RWPE1 (cell line): ENCODE measurements at regions not wholly inside any gene's neighbourhood (a gene's known extent, or its start where the extent isn't known, plus 50 kb on each side); places are given as distances from the start of the nearest gene placed in this dataset.

Experiments used
- CTCF ChIA-PET: fragments of 350-600 bp; sonication (Branson Sonifier 250); formaldehyde crosslinking; extraction: SDS; loops from one replicate; lab custom pipeline; 2021; lab: Yijun Ruan, JAX
- POLR2A ChIA-PET: fragments of 400-600 bp; formaldehyde crosslinking; extraction: SDS; loops from one replicate; lab custom pipeline; 2020; ENCODE audit warnings: antibody characterized with exemption; ENCODE audit not compliant: low non-redundant PET; lab: Yijun Ruan, JAX
- DNase-seq: peaks from one replicate; pipeline ENCODE4 v3.0.0; 2012; ENCODE audit warnings: low spot score
- H3K27ac ChIP-seq: fragments of 450-650 bp; 2 replicates; pipeline ENCODE4 v1.5.1; 2017
- CTCF ChIP-seq: fragments of 450-650 bp; conservative IDR thresholded peaks from 2 replicates; pipeline ENCODE4 v1.5.1; 2017; ENCODE audit warnings: low read depth, mild to moderate bottlenecking

DNA sequence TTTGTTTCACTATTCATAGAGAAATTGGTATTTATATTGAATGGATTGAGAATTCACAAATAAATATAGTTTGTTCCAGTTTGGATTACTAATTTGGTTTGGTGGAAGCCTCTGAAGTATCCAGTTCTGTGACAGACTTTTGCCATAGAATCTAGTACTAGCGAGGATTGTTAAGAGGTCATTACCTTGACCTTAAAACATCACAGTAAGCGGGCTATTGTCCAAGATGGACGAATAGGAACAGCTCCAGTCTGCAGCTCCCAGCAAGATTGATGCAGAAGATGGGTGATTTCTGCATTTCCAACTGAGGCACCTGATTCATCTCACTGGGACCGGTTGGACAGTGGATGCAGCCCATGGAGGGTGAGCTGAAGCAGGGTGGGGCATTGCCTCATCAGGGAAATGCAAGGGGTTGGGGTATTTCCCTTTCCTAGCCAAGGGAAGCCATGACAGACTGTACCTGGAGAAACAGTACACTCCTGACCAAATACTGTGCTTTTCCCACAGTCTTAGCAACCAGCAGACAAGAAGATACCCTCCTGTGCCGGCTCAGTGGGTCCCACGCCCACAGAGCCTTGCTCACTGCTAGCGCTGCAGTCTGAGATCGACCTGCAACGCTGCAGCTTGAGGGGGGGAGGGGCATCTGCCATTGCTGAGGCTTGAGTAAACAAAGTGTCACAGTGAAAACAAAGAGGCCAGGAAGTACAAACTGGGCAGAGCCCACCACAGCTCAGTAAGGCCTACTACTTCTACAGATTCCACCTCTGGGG lies 66.4 kb upstream of the NEDD9 start:
- CTCF ChIA-PET: no interaction called here
- POLR2A ChIA-PET: no interaction called here
- DNase-seq: no peak
- H3K27ac ChIP-seq: no peak overlapping the region
- TF ChIP-seq CTCF: no peak

GRCh38 chr6:11297376-11297729 lies 64.9 kb upstream of the NEDD9 start:
- CTCF ChIA-PET: interaction anchor here (0.6 kb wide), 1 partner anchor 664 kb away, joined by 3 read pairs; no protein-coding TSS in a partner anchor
- POLR2A ChIA-PET: no interaction called here
- no peak for DNase-seq
- H3K27ac ChIP-seq: no peak overlapping the region
- TF ChIP-seq CTCF: no peak

GRCh38 chr6:11296449-11297375 lies 64.2 kb upstream of the NEDD9 start:
- no peak for DNase-seq
- ChIA-PET CTCF (no interaction called here), POLR2A (no interaction called here)
- TF ChIP-seq CTCF: no peak
- no peak overlapping the region for H3K27ac ChIP-seq

DNA sequence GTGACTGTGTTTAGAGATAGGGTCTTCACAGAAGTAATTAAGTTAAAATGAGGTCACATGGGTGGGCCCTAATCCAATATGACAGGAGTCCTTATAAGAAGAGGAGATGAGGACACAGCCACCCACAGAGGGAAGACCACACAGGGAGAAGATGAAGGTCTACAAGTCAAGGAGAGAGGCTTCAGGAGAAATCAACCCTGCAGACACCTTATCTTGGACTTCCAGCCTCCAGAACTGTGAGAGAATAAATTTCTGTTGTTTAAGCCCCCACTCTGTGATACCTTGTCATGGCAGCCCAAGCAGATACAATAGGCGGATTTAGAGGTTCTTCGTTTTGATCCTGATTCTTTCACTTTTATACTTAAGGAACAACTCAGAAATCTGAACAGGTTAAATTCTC lies 63.5 kb upstream of the NEDD9 start:
- no peak for DNase-seq
- POLR2A ChIA-PET: no interaction called here
- no peak overlapping the region for H3K27ac ChIP-seq
- TF ChIP-seq CTCF: no peak
- CTCF ChIA-PET: no interaction called here

DNA sequence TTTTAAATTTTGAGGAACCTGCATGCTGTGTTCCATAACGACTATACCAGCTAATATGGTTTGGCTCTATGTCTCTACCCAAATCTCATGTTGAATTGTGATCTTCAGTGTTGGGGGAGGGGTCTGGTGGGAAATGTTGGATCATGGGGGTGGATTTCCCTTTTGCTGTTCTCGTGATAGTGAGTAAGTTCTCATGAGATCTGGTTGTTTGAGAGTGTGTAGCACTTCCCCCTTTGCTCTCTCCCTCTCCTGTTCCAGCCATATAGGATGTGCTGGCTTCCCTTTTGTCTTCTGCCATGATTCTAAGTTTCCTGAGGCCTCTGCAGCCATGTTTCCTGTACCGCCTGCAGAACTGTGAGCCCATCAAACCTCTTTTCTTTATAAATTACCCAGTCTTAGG lies 61.8 kb upstream of the NEDD9 start:
- no peak for TF ChIP-seq CTCF
- ChIA-PET CTCF (no interaction called here), POLR2A (no interaction called here)
- no peak for DNase-seq
- no peak overlapping the region for H3K27ac ChIP-seq

GRCh38 chr6:11292594-11293236 lies 60.2 kb upstream of the NEDD9 start:
- DNase-seq: no peak
- CTCF ChIA-PET: no interaction called here
- no peak overlapping the region for H3K27ac ChIP-seq
- TF ChIP-seq CTCF: no peak
- POLR2A ChIA-PET: no interaction called here
